ENCODE measurements at regions not wholly inside any gene's neighbourhood (a gene's known extent, or its start where the extent isn't known, plus 50 kb on each side); places are given as distances from the start of the nearest gene placed in this dataset.

GRCh38 chr2:175461839-175462238 lies 280.3 kb upstream of the ATP5MC3 start:
- Mint-ChIP-seq H3K27me3 (ENCODE audit: insufficient read depth, unreplicated experiment) (no peaks in the 10 kb centered on the region), H3K9me3 (ENCODE audit: unreplicated experiment) (peaks cover 20% of the 10 kb centered on the region), H3K4me3 (ENCODE audit: unreplicated experiment) (no peak overlapping the region), H3K27ac (ENCODE audit: unreplicated experiment) (no peak overlapping the region), H3K4me1 (ENCODE audit: low read depth, unreplicated experiment) (no peaks in the 10 kb centered on the region), H3K36me3 (ENCODE audit: insufficient read depth, unreplicated experiment) (no peaks in the 10 kb centered on the region)
- no peaks in the 10 kb centered on the region for H3K4me1 ChIP-seq
- no peak for TF ChIP-seq CTCF (IDR thresholded peaks at IDR 0.05; ENCODE audit: insufficient read depth in 1 of 2, low read depth in 1 of 2, low read length in 1 of 2, severe bottlenecking in 1 of 2, unreplicated experiment in 1 of 2)
- H3K4me3 ChIP-seq (ENCODE audit: low read depth, low read length): no peak overlapping the region
- BruUV-seq (replicated peaks): no TSS peak
- H3K9me3 ChIP-seq: no peaks in the 10 kb centered on the region
- intact Hi-C loops (cut with micrococcal nuclease; ENCODE audit: unreplicated experiment): no loop called here
- no peak for DNase-seq
- POLR2A ChIA-PET: no interaction called here
- no peaks in the 10 kb centered on the region for H3K36me3 ChIP-seq (ENCODE audit: control insufficient read depth, insufficient read depth, low read length)
- H3K27me3 ChIP-seq (replicated peaks; ENCODE audit: control insufficient read depth, insufficient read depth, low read length): no peaks in the 10 kb centered on the region
- CTCF ChIA-PET: no interaction called here

- intact Hi-C loops (cut with micrococcal nuclease; ENCODE audit: unreplicated experiment): no loop called here
- H3K4me1 Mint-ChIP-seq (ENCODE audit: low read depth, unreplicated experiment): no peaks in the 10 kb centered on the region
- no TSS peak for BruUV-seq (replicated peaks)
Measured at GRCh38 chr2:175457895-175458448, 276.5 kb upstream of the ATP5MC3 start.

GRCh38 chr2:175454953-175455389 lies 273.5 kb upstream of the ATP5MC3 start:
- CTCF ChIA-PET: no interaction called here
- Histone ChIP-seq H3K9me3 (no peaks in the 10 kb centered on the region), H3K4me3 (ENCODE audit: low read depth, low read length) (no peak overlapping the region), H3K27me3 (replicated peaks; ENCODE audit: control insufficient read depth, insufficient read depth, low read length) (no peaks in the 10 kb centered on the region), H3K36me3 (ENCODE audit: control insufficient read depth, insufficient read depth, low read length) (no peaks in the 10 kb centered on the region), H3K4me1 (no peaks in the 10 kb centered on the region)
- peaks cover 6% of the 10 kb centered on the region for H3K9me3 Mint-ChIP-seq (ENCODE audit: unreplicated experiment)
- BruUV-seq (replicated peaks): no TSS peak
- DNase-seq: no peak
- no peak overlapping the region for H3K27ac Mint-ChIP-seq (ENCODE audit: unreplicated experiment)
- intact Hi-C loops (cut with micrococcal nuclease; ENCODE audit: unreplicated experiment): no loop called here
- H3K36me3 Mint-ChIP-seq (ENCODE audit: insufficient read depth, unreplicated experiment): no peaks in the 10 kb centered on the region
- POLR2A ChIA-PET: no interaction called here
- no peak for TF ChIP-seq CTCF (IDR thresholded peaks at IDR 0.05; ENCODE audit: insufficient read depth in 1 of 2, low read depth in 1 of 2, low read length in 1 of 2, severe bottlenecking in 1 of 2, unreplicated experiment in 1 of 2)
- peaks cover 5% of the 10 kb centered on the region for H3K27me3 Mint-ChIP-seq (ENCODE audit: insufficient read depth, unreplicated experiment)
- no peak overlapping the region for H3K4me3 Mint-ChIP-seq (ENCODE audit: unreplicated experiment)
- no peaks in the 10 kb centered on the region for H3K4me1 Mint-ChIP-seq (ENCODE audit: low read depth, unreplicated experiment)

More at GRCh38 chr2:175457895-175458448, 276.5 kb upstream of the ATP5MC3 start:
- Histone ChIP-seq H3K36me3 (ENCODE audit: control insufficient read depth, insufficient read depth, low read length) (no peaks in the 10 kb centered on the region), H3K9me3 (no peaks in the 10 kb centered on the region), H3K4me3 (ENCODE audit: low read depth, low read length) (no peak overlapping the region), H3K27me3 (replicated peaks; ENCODE audit: control insufficient read depth, insufficient read depth, low read length) (no peaks in the 10 kb centered on the region), H3K4me1 (no peaks in the 10 kb centered on the region)
- H3K4me3 Mint-ChIP-seq (ENCODE audit: unreplicated experiment): no peak overlapping the region
- H3K9me3 Mint-ChIP-seq (ENCODE audit: unreplicated experiment): peaks cover 20% of the 10 kb centered on the region
- peaks cover 3% of the 10 kb centered on the region for H3K27me3 Mint-ChIP-seq (ENCODE audit: insufficient read depth, unreplicated experiment)
- no peak overlapping the region for H3K27ac Mint-ChIP-seq (ENCODE audit: unreplicated experiment)
- no peaks in the 10 kb centered on the region for H3K36me3 Mint-ChIP-seq (ENCODE audit: insufficient read depth, unreplicated experiment)
- TF ChIP-seq CTCF (IDR thresholded peaks at IDR 0.05; ENCODE audit: insufficient read depth in 1 of 2, low read depth in 1 of 2, low read length in 1 of 2, severe bottlenecking in 1 of 2, unreplicated experiment in 1 of 2): no peak
- CTCF ChIA-PET: no interaction called here
- DNase-seq: no peak
- POLR2A ChIA-PET: no interaction called here

Data from Caco-2 (cell line).